Erythroblast (primary cell): ENCODE measurements at regions not wholly inside any gene's neighbourhood (a gene's known extent, or its start where the extent isn't known, plus 50 kb on each side); places are given as distances from the start of the nearest gene placed in this dataset.

Source experiments
- GATA1 ChIP-seq: IDR thresholded peaks from 2 replicates; pipeline ENCODE4 v1.6.1; 2011; ENCODE audit warnings: low read depth, mild to moderate bottlenecking, control low read depth, low read length, moderate library complexity
- POLR2A ChIP-seq: IDR thresholded peaks from 2 replicates; pipeline ENCODE4 v1.6.1; 2011; ENCODE audit warnings: mild to moderate bottlenecking, low read length

- TF ChIP-seq POLR2A (no peak), GATA1 (no peak)
These were observed 63.3 kb upstream of the WDR26 start for GRCh38 chr1:224497714-224498573.
